Memory B cell (primary cell): ENCODE measurements at regions not wholly inside any gene's neighbourhood (a gene's known extent, or its start where the extent isn't known, plus 50 kb on each side); places are given as distances from the start of the nearest gene placed in this dataset.
"Not testable (repeated sequence)": the region's sequence is repeated elsewhere in the genome, so short reads cannot be mapped to it uniquely, and the experiment has no call there.

Experiments used
- ATAC-seq: fragments of 150-1000 bp; cut with Tn5 transposase; 2 replicates; pipeline ENCODE4 v1.10.0; 2021; ENCODE audit warnings: low read depth, mild to moderate bottlenecking, moderate library complexity
- DNase-seq, 2 donors: peaks; one replicate each; pipeline ENCODE4 v3.0.0; 2022; ENCODE audit warnings: low spot score in 2 of 2
- H3K27ac Mint-ChIP-seq: one replicate; pipeline ENCODE4 v1.8.0; 2022; ENCODE audit warnings: mild to moderate bottlenecking, moderate library complexity, mixed read lengths
- H3K27me3 Mint-ChIP-seq: one replicate; pipeline ENCODE4 v1.8.0; 2022; ENCODE audit warnings: mixed read lengths
- H3K36me3 Mint-ChIP-seq: one replicate; pipeline ENCODE4 v1.8.0; 2022; ENCODE audit warnings: mild to moderate bottlenecking, mixed read lengths
- H3K4me1 Mint-ChIP-seq: one replicate; pipeline ENCODE4 v1.8.0; 2022; ENCODE audit warnings: mixed read lengths
- H3K4me3 Mint-ChIP-seq: one replicate; pipeline ENCODE4 v1.8.0; 2022; ENCODE audit warnings: mild to moderate bottlenecking, moderate library complexity, mixed read lengths
- H3K9me3 Mint-ChIP-seq: one replicate; pipeline ENCODE4 v1.8.0; 2022; ENCODE audit warnings: mixed read lengths

DNA sequence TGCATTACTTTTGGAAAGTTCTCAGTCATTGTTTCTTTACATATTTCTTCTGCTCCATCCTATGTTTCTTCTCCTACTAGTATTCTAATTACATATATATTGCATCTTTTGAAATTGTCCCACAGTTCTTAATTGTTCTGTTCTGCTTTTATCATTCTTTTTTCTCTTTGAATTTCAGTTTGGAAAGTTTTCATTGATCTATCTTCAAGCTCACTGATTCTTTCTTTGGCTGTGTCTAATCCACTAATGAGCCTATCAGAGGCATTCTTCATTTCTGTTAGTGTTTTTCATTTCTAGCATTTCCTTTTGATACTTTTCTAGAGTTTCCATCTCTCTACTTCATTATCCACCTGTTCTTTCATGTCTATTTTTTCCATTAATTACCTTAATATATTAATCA lies 159.0 kb upstream of the KCNJ15 start:
- Mint-ChIP-seq H3K4me3 (no peak overlapping the region), H3K36me3 (no peaks in the 10 kb centered on the region), H3K27me3 (peaks cover 4% of the 10 kb centered on the region), H3K9me3 (peaks cover 14% of the 10 kb centered on the region), H3K27ac (no peak overlapping the region), H3K4me1 (no peaks in the 10 kb centered on the region)
- ATAC-seq (no peak), DNase-seq (no peak)

DNA sequence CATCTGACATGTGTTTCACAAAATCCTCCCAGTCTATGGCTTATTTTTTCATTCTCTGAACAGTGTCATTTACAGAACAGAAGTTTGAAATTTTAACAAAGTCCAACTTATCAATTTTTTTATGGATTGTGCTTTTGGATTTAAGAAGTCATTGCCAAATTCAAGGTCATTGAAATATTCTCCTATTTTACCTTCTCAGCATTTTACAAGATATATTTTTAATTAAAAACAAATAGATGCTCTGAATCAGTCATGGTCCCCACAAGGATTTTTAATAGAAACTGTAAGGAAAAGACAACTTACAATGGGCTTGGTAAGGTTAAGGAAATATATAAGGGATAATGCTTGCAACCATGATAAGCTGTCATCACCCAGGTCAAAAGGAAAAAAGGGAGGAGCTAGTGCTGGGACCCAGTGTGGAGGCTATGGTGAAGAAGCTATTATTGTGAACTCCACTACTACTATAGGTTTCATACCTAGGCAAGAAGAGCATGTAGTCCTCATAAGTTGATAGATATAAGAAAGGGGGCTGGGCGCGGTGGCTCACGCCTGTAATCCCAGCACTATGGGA lies 144.5 kb upstream of the KCNJ15 start:
- no peak for ATAC-seq
- no peaks in the 10 kb centered on the region for H3K27me3 Mint-ChIP-seq
- no peak overlapping the region for H3K27ac Mint-ChIP-seq
- H3K9me3 Mint-ChIP-seq = peaks cover 4% of the 10 kb centered on the region
- no peaks in the 10 kb centered on the region for H3K36me3 Mint-ChIP-seq
- no peaks in the 10 kb centered on the region for H3K4me1 Mint-ChIP-seq
- no peak overlapping the region for H3K4me3 Mint-ChIP-seq
- DNase-seq = no peak

DNA sequence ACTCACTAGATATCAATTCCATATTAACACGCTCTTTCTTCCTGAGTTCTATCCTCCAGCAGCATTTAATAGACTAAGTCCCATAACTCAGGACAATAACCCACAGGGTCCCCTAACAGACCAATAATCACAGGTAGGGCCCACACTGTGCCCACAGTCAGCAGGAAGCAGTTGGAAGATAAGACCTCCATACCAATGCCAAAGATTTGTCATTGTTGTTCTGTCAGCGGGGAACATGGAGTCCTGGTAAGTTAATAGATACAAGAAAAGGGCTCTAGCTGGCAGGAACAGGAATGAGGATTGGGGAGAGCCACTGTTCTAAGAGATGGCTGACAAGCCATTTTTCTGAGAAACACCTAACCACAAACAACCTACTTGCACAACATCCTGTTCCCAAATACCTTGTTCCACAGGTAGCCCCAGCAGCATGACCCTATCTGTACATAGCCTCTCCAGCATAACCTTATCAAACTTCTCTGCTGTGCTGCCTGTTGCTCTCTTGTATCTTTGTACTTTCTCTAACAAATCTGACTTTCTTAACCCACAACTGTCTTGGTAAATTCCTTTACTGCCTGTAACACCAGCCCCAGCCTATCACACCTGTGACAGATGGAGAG lies 142.0 kb upstream of the KCNJ15 start:
- Mint-ChIP-seq H3K27me3 (no peaks in the 10 kb centered on the region), H3K27ac (no peak overlapping the region), H3K4me1 (no peaks in the 10 kb centered on the region), H3K9me3 (peaks cover 4% of the 10 kb centered on the region), H3K4me3 (no peak overlapping the region), H3K36me3 (no peaks in the 10 kb centered on the region)
- no peak for DNase-seq
- ATAC-seq = no peak

DNA sequence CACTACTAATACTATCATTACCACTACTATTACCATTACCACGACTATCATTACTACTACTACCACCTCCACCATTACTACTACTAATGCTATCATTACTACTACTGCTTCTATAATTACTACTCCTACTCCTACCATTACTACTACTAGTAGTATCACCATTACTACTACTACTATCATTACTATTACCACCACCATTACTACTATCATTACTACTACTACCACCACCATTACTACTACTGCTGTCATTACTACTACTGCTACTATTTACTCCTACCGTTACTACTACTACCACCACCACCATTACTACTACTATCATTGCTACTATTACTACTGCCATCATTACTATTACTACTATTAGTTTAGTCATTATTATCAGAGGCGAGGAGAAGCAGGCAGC lies 140.9 kb upstream of the KCNJ15 start:
- Mint-ChIP-seq H3K27ac (no peak overlapping the region), H3K9me3 (peaks cover 5% of the 10 kb centered on the region), H3K4me3 (no peak overlapping the region), H3K36me3 (no peaks in the 10 kb centered on the region), H3K27me3 (no peaks in the 10 kb centered on the region), H3K4me1 (no peaks in the 10 kb centered on the region)
- ATAC-seq = no peak
- DNase-seq = no peak

DNA sequence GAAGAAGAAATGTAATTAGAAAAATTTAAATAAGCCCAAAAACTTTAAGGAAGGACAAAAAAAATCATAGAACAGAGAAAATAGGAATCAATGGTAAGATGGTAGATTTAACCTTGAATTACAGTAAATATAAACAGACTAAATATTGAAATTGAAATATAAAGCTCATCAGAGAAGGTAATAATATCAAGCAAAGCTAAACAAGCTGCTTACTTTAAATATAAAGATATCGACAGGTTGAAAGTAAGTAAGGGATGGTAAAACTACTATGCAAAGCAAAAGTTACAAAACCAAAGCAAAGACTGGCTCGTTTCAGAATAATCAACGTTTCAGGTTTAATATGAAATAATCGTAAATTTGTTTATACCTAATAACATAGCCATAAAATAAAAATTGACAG lies 137.0 kb upstream of the KCNJ15 start:
- ATAC-seq = no peak
- Mint-ChIP-seq H3K36me3 (no peaks in the 10 kb centered on the region), H3K4me3 (no peak overlapping the region), H3K4me1 (no peaks in the 10 kb centered on the region), H3K9me3 (peaks cover 7% of the 10 kb centered on the region), H3K27ac (no peak overlapping the region), H3K27me3 (peaks cover under 1% of the 10 kb centered on the region)
- DNase-seq = no peak

DNA sequence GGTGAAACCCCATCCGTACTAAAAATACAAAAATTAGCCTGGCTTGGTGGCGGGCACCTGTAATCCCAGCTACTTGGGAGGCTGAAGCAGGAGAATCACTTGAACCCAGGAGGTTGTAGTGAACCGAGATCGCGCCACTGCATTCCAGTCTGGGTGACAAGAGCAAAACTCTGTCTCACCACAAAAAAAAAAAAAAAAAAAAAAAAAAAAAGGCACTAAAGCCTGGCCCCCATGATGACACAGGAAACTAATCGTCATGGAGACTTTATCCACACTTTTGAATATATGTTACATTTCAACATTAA lies 136.2 kb upstream of the KCNJ15 start:
- not testable (repeated sequence) for H3K9me3 Mint-ChIP-seq, DNase-seq, H3K27ac Mint-ChIP-seq, H3K27me3 Mint-ChIP-seq, H3K4me1 Mint-ChIP-seq, ATAC-seq, H3K36me3 Mint-ChIP-seq, H3K4me3 Mint-ChIP-seq

DNA sequence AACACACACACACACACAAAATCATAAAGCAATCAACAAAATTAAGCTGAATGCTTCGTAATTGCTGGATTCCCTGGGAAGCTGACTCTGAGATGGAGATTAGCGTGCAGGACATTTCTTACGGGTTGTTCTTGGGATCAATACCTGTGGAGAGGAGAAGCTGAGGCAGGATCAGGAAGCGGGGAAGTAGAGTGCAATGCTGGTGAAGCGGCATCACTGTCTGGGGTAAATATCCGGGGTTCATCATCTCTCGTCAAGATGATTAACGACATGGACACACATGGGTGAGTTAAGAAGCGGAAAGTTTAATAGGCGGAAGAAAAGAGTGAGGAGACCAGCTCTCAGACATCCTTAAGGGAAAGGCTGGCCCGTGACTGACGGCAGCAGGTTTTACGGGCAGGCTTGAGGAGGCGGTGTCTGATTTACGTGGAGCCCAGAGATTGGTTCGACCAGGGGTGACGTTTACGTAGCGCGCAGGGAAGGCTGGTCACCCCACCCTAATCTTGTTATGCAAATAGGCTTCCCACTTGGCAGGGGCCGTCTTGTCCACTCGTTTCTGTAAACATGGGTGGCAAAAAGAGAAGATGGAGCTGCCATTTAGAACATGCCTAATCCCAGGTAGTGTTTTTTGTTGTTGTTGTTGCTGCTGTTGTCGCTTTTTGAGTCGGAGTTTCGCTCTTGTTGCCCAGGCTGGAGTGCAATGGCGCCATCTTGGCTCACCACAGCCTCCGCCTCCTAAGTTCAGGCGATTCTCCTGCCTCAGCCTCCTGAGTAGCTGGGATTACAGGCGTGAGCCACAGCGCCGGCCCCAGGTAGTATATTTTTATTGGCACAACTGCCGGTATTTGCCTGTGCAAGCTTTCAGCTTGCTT lies 135.6 kb upstream of the KCNJ15 start:
- Mint-ChIP-seq H3K36me3 (no peaks in the 10 kb centered on the region), H3K27ac (no peak overlapping the region), H3K9me3 (peaks cover 3% of the 10 kb centered on the region), H3K4me1 (no peaks in the 10 kb centered on the region), H3K4me3 (no peak overlapping the region), H3K27me3 (peaks cover 2% of the 10 kb centered on the region)
- no peak for DNase-seq
- no peak for ATAC-seq

DNA sequence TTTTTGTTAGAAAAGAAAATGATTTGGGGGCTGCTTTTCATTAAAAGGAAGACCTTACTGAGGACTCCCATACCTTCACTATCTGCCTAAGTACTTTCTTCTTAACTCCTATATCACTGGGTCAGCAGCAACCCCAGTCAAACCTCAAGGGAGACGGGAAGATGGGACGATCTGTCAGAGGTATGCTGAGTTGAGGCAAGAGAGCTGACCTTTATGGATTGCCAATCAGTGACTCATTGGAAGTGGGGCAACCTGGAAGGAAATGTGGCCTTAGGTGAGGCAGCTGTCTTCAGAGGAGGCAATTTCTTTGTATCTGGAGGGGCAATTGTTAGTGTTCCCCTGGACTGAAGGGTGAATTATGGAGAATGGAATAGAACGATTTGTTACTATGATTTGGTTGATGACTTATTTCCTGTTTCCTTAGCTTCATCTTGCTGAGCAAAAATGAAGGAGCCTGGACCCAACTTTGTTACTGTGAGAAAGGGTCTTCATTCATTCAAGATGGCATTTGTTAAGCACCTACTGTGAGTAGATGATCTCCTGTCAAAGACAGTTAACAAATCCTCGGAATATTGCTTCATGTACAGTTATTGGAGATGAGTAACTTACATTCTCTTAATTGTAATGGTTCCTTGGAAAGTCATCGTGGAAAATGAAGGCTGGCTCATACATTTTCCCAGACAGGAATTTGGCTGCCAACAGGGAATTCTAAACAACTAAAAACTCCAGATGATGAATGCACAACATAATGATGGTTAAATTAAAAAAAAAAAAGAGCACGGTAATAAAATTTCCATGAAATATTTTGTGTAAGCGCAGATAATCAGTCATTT lies 134.7 kb upstream of the KCNJ15 start:
- ATAC-seq (no peak), DNase-seq (no peak)
- H3K27ac Mint-ChIP-seq = no peak overlapping the region
- H3K27me3 Mint-ChIP-seq = peaks cover 2% of the 10 kb centered on the region
- no peaks in the 10 kb centered on the region for H3K36me3 Mint-ChIP-seq
- H3K4me3 Mint-ChIP-seq = no peak overlapping the region
- peaks cover 2% of the 10 kb centered on the region for H3K4me1 Mint-ChIP-seq
- H3K9me3 Mint-ChIP-seq = peaks cover 3% of the 10 kb centered on the region

DNA sequence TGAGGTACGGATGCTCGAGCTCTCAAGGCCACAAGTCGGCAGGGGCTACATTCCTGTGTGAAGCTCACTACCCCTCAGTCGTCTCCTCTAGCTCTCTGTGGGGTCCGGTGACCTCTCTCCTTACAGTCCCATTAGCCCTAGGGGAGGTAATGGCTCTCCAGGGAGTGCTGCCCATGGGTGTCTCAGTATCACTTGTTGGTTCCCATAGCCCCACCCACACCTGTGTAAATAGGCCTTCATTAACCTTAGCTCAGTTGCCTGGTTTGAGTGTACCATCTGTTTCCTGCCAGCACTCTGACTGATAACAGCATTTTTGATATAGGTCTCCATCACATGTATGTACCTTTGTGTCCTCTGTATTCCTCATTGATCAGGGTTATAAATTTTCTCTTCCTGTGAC lies 133.2 kb upstream of the KCNJ15 start:
- Mint-ChIP-seq H3K27me3 (peaks cover 3% of the 10 kb centered on the region), H3K4me3 (no peak overlapping the region), H3K9me3 (peaks cover 3% of the 10 kb centered on the region), H3K27ac (no peak overlapping the region), H3K36me3 (no peaks in the 10 kb centered on the region), H3K4me1 (peaks cover 2% of the 10 kb centered on the region)
- ATAC-seq = no peak
- no peak for DNase-seq

DNA sequence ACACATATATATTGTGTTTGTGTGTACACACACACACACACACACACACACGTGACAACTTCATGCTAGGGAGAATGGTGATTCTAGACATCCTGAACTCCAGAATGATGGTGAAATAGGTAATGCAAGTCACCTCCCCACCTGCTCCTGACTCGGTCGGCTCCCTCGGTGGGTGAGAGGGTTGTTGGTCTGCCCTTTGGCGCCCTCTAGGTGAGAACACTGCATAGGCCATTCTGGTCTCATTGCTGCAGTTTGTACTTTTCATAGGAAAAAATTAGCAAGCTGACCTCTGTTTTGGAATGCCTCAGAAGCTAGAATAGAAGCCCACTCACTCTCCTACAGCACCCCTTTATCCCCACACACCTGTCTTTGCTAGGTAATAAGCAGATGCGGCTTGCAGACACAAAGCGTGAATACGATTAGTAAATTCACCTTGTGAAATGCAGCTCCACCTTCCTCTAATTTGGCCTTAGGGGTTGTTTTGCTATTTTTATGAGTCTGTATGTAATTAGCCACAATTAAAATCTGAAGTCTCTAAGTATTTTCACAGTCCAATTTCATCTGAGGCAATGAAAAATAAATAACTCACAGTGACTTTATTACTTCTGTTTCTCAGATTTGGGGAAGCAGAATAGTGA lies 130.0 kb upstream of the KCNJ15 start:
- Mint-ChIP-seq H3K4me3 (no peak overlapping the region), H3K36me3 (no peaks in the 10 kb centered on the region), H3K27me3 (peaks cover 6% of the 10 kb centered on the region), H3K27ac (no peak overlapping the region), H3K9me3 (no peaks in the 10 kb centered on the region), H3K4me1 (peaks cover 2% of the 10 kb centered on the region)
- DNase-seq (no peak), ATAC-seq (peak; percentile 45)

DNA sequence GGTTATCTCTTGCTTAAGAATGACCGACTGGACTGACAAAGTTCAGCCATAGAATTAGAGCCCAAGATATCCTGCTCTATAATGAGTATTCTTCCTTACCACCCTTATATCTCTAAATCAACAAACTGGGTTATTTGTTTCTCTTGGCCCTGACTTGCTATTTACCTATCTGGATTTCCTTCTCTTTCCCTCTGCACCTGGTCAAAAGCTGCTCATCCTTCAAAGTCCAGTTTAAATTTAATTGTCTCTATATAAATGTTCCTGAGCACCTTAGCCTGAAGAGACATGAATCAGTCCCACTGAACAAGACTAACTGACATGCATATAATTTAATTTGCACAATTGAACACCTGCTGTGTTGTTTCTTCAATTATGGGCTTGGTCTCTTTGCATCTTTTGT lies 127.1 kb upstream of the KCNJ15 start:
- H3K4me1 Mint-ChIP-seq = peaks cover 2% of the 10 kb centered on the region
- no peak overlapping the region for H3K27ac Mint-ChIP-seq
- peaks cover 7% of the 10 kb centered on the region for H3K27me3 Mint-ChIP-seq
- no peaks in the 10 kb centered on the region for H3K9me3 Mint-ChIP-seq
- H3K36me3 Mint-ChIP-seq = no peaks in the 10 kb centered on the region
- no peak for DNase-seq
- no peak for ATAC-seq
- no peak overlapping the region for H3K4me3 Mint-ChIP-seq

DNA sequence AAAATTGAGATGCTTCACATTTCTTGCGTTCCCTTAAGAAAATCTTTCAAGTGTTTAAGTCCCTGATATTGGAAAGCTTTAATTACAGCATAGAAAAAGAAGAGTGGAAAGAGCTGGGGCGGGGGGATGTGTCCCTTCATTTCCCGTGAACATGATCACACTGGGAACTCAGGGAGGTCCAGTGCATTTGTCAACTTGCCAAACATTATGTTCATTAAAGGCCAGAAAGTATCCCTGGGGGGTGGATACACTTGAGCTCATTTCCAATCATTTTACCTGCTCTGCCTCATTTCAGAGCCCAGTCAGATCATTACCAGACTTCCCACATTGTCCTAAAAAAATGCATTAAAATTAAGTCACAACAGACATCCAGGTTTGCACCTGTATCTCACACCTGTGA lies 123.6 kb upstream of the KCNJ15 start:
- H3K4me3 Mint-ChIP-seq = no peak overlapping the region
- H3K36me3 Mint-ChIP-seq = no peaks in the 10 kb centered on the region
- DNase-seq (no peak), ATAC-seq (no peak)
- no peaks in the 10 kb centered on the region for H3K4me1 Mint-ChIP-seq
- peaks cover 6% of the 10 kb centered on the region for H3K27me3 Mint-ChIP-seq
- no peak overlapping the region for H3K27ac Mint-ChIP-seq
- H3K9me3 Mint-ChIP-seq = no peaks in the 10 kb centered on the region

DNA sequence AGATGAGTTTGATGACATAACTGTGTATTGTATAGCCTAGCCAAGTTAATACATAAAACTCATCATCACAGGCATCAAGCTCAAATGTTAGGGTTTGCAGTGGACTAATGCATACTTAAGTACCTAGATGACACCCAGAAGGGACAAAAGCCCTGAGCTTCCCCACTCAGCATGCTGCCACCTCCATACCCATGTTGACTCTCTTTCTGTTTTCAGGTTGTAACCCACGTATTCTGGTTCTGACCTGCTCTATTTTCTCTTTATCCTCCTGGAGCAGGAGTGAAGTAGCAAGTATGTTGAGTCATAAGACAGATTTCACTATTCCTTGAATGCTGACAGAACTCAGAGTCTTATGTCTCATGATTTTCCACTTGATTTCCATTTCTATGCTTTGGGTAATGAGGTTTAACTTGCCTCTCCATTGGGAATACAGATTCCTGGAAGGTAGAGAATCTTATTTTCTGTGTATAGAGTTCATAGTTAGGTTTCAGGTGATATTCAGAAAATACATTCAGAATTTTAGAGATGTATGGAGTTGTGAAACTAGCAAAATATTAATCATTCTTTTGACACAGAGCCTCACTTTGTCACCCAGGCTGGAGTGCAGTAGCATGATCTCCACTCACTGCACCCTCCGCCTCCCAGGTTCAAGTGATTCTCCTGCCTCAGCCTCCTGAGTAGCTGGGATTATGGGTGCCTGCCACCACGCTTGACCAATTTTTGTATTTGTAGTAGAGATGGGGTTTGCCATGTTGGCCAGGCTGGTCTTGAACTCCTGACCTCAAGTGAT lies 122.5 kb upstream of the KCNJ15 start:
- Mint-ChIP-seq H3K27me3 (peaks cover 3% of the 10 kb centered on the region), H3K4me1 (no peaks in the 10 kb centered on the region), H3K36me3 (no peaks in the 10 kb centered on the region)

More for the DNA sequence above, 122.5 kb upstream of the KCNJ15 start:
- no peak for ATAC-seq
- H3K9me3 Mint-ChIP-seq = no peaks in the 10 kb centered on the region
- H3K27ac Mint-ChIP-seq = no peak overlapping the region
- DNase-seq = no peak
- H3K4me3 Mint-ChIP-seq = no peak overlapping the region
